ENCODE measurements at regions not wholly inside any gene's neighbourhood (a gene's known extent, or its start where the extent isn't known, plus 50 kb on each side); places are given as distances from the start of the nearest gene placed in this dataset.

GRCh38 chr6:68025764-68026163 lies 609.3 kb upstream of the ADGRB3 start (continued):
- TF ChIP-seq ATF3 (IDR thresholded peaks at IDR 0.05; ENCODE audit: insufficient read depth, low read depth, low read length) (no peak), CBX8 (IDR thresholded peaks at IDR 0.05; ENCODE audit: borderline replicate concordance, low read depth, low read length) (no peak), CHD2 (IDR thresholded peaks at IDR 0.05; ENCODE audit: low read length) (no peak)

Measured in H1 (cell line).